IMR-90 (cell line): ENCODE measurements at regions not wholly inside any gene's neighbourhood (a gene's known extent, or its start where the extent isn't known, plus 50 kb on each side); places are given as distances from the start of the nearest gene placed in this dataset.

ENCODE experiments used
- ATAC-seq: fragments of 200-7000 bp; cut with Tn5 transposase; 2 replicates; pipeline ENCODE4 v1.9.1; 2020; ENCODE audit warnings: low read depth, mild to moderate bottlenecking, moderate library complexity
- BruUV-seq: library from RNA; stranded (reverse); fragments of 400-500 nt; replicated peaks from 2 replicates; lab custom pipeline; 2021; lab: Mats Ljungman, UMichigan
- CTCF ChIA-PET: fragments of 300-600 bp; formaldehyde crosslinking; extraction: SDS; loops from one replicate; lab custom pipeline; 2021; ENCODE audit warnings: antibody characterized with exemption; lab: Yijun Ruan, JAX
- POLR2A ChIA-PET: fragments of 300-600 bp; sonication (Branson Sonifier 250); formaldehyde crosslinking; loops from one replicate; lab custom pipeline; 2022; ENCODE audit warnings: antibody characterized with exemption; ENCODE audit not compliant: unreplicated experiment; lab: Charles Lee
- DNase-seq: peaks from one replicate; pipeline ENCODE4 v3.0.0; 2013
- H2AFZ ChIP-seq: replicated peaks from 2 replicates; pipeline ENCODE3; 2013; ENCODE audit warnings: low read length, mild to moderate bottlenecking; ENCODE audit not compliant: poor library complexity
- H2AK5ac ChIP-seq: 2 replicates; pipeline ENCODE4 v1.6.1; 2013; ENCODE audit warnings: low read depth, low read length, inconsistent platforms
- H2AK9ac ChIP-seq: replicated peaks from 2 replicates; pipeline ENCODE3; 2013; ENCODE audit warnings: mild to moderate bottlenecking, low read depth, low read length, moderate library complexity; ENCODE audit not compliant: poor library complexity
- H2BK120ac ChIP-seq: 2 replicates; pipeline ENCODE4 v1.6.1; 2013; ENCODE audit warnings: low read depth, low read length, inconsistent platforms
- H2BK15ac ChIP-seq: 3 replicates; pipeline ENCODE4 v1.6.1; 2013; ENCODE audit warnings: low read depth, low read length, inconsistent platforms
- H2BK20ac ChIP-seq: 2 replicates; pipeline ENCODE4 v1.6.1; 2013; ENCODE audit warnings: low read depth, mild to moderate bottlenecking, inconsistent platforms, low read length, moderate library complexity
- H2BK5ac ChIP-seq: 2 replicates; pipeline ENCODE4 v1.6.1; 2013; ENCODE audit warnings: mild to moderate bottlenecking, low read depth, low read length, inconsistent platforms; ENCODE audit not compliant: poor library complexity, severe bottlenecking
- H3K14ac ChIP-seq: replicated peaks from 2 replicates; pipeline ENCODE4 v1.6.1; 2013; ENCODE audit warnings: low read depth, low read length, inconsistent platforms
- H3K18ac ChIP-seq: 2 replicates; pipeline ENCODE4 v1.6.1; 2013; ENCODE audit warnings: low read depth, low read length, control low read depth
- H3K23ac ChIP-seq: 2 replicates; pipeline ENCODE4 v1.6.1; 2013; ENCODE audit warnings: low read depth, low read length, inconsistent platforms
- H3K27ac ChIP-seq: 2 replicates; pipeline ENCODE4 v1.5.1; 2013; ENCODE audit warnings: mild to moderate bottlenecking, control low read depth, low read length; ENCODE audit not compliant: insufficient read depth
- H3K27me3 ChIP-seq: 2 replicates; pipeline ENCODE4 v1.6.1; 2013; ENCODE audit warnings: low read length; ENCODE audit not compliant: control insufficient read depth, insufficient read depth
- H3K36me3 ChIP-seq: 2 replicates; pipeline ENCODE4 v1.6.1; 2013; ENCODE audit warnings: low read length, mixed read lengths; ENCODE audit not compliant: control insufficient read depth, insufficient read depth
- H3K4ac ChIP-seq: 2 replicates; pipeline ENCODE4 v1.6.1; 2013; ENCODE audit warnings: low read depth, low read length, inconsistent platforms
- H3K4me1 ChIP-seq: 2 replicates; pipeline ENCODE4 v1.6.1; 2013; ENCODE audit warnings: low read length, mixed read lengths; ENCODE audit not compliant: control insufficient read depth, insufficient read depth
- H3K4me2 ChIP-seq: 2 replicates; pipeline ENCODE4 v1.6.1; 2013; ENCODE audit warnings: low read depth, mild to moderate bottlenecking, control low read depth, low read length, moderate library complexity
- H3K4me3 ChIP-seq: 2 replicates; pipeline ENCODE4 v1.5.1; 2013; ENCODE audit warnings: low read depth, mild to moderate bottlenecking, control low read depth, low read length, moderate library complexity; ENCODE audit not compliant: insufficient read depth
- H3K56ac ChIP-seq: 2 replicates; pipeline ENCODE4 v1.6.1; 2013; ENCODE audit warnings: low read length, inconsistent platforms; ENCODE audit not compliant: insufficient read depth; ENCODE audit errors: extremely low read depth
- H3K79me1 ChIP-seq, 2 experiments: 2 replicates each; pipeline ENCODE4 v1.6.1; 2013; ENCODE audit warnings: low read length in 2 of 2, inconsistent platforms in 1 of 2, low read depth in 1 of 2
- H3K9ac ChIP-seq: 2 replicates; pipeline ENCODE4 v1.6.1; 2013; ENCODE audit warnings: low read depth, low read length, control low read depth
- H3K9me1 ChIP-seq: 2 replicates; pipeline ENCODE4 v1.6.1; 2013; ENCODE audit warnings: low read length, inconsistent platforms; ENCODE audit not compliant: insufficient read depth
- H3K9me3 ChIP-seq: 2 replicates; pipeline ENCODE4 v1.6.1; 2013; ENCODE audit warnings: low read length; ENCODE audit not compliant: control insufficient read depth, insufficient read depth
- H4K20me1 ChIP-seq: 2 replicates; pipeline ENCODE4 v1.6.1; 2013; ENCODE audit warnings: low read length, inconsistent platforms; ENCODE audit not compliant: insufficient read depth
- H4K5ac ChIP-seq: 2 replicates; pipeline ENCODE4 v1.6.1; 2013; ENCODE audit warnings: mild to moderate bottlenecking, low read depth, low read length, control low read depth
- H4K8ac ChIP-seq, 2 experiments: 2 replicates each; pipeline ENCODE4 v1.6.1; 2013; ENCODE audit warnings: low read depth in 2 of 2, low read length in 2 of 2, control low read depth in 1 of 2, inconsistent platforms in 1 of 2
- H4K91ac ChIP-seq: 2 replicates; pipeline ENCODE4 v1.6.1; 2013; ENCODE audit warnings: low read depth, low read length, inconsistent platforms; ENCODE audit not compliant: insufficient read depth
- FOS ChIP-seq: fragments of 150-350 bp; IDR thresholded peaks from 2 replicates; pipeline ENCODE4 v1.6.1; 2016; ENCODE audit warnings: low read depth, low read length
- MAFK ChIP-seq: IDR thresholded peaks from 2 replicates; pipeline ENCODE4 v1.6.1; 2012; ENCODE audit warnings: low read depth, low read length, improper control_type of control experiment
- MAZ ChIP-seq: IDR thresholded peaks from 2 replicates; pipeline ENCODE4 v1.6.1; 2012; ENCODE audit warnings: low read depth, mild to moderate bottlenecking, low read length, improper control_type of control experiment, moderate library complexity, borderline replicate concordance
- NFE2L2 ChIP-seq: fragments of 150-350 bp; IDR thresholded peaks from 2 replicates; pipeline ENCODE4 v1.6.1; 2016; ENCODE audit warnings: low read depth, mild to moderate bottlenecking, low read length
- RAD21 ChIP-seq: IDR thresholded peaks from 2 replicates; pipeline ENCODE4 v1.6.1; 2012; ENCODE audit warnings: low read length, improper control_type of control experiment
- RCOR1 ChIP-seq: IDR thresholded peaks from 2 replicates; pipeline ENCODE4 v1.6.1; 2012; ENCODE audit warnings: mild to moderate bottlenecking, low read length, improper control_type of control experiment; ENCODE audit not compliant: insufficient replicate concordance
- SMC3 ChIP-seq: fragments of 150-350 bp; IDR thresholded peaks from 2 replicates; pipeline ENCODE4 v1.6.1; 2016; ENCODE audit warnings: low read depth, mild to moderate bottlenecking, antibody characterized with exemption, low read length, moderate library complexity
- WGBS, 2 experiments: methylation state at CpG; one replicate each; pipeline versions ENCODE4 v1.1.5 to v1.1.7; 2013; ENCODE audit warnings: missing lambda C conversion rate in 2 of 2; ENCODE audit not compliant: insufficient read length in 1 of 2; ENCODE audit errors: extremely low coverage in 2 of 2; 5-methylcytosine and 5-hydroxymethylcytosine counted together
- dilution Hi-C: fragments of 300-500 bp; cut with HindIII; formaldehyde crosslinking; loops from one replicate; pipeline ENCODE4 v1.14.3; 2018; ENCODE audit warnings: low sequenced_read_pairs; ENCODE audit not compliant: unreplicated experiment
- in situ Hi-C: fragments of 300-500 bp; cut with MboI; formaldehyde crosslinking; loops from 3 replicates; pipeline ENCODE4 v1.14.3; 2019; ENCODE audit warnings: low sequenced_read_pairs, inconsistent platforms, mixed read lengths
- intact Hi-C: fragments of 100-400 bp; cut with micrococcal nuclease; formaldehyde crosslinking; loops from 2 replicates; pipeline ENCODE4 v1.10.0; 2022
- TF ChIP-seq, protein P1 (sequence below): fragments of 150-350 bp; IDR thresholded peaks from 2 replicates; pipeline ENCODE4 v1.6.1; 2017; ENCODE audit warnings: mild to moderate bottlenecking, antibody characterized with exemption, low read length, low read depth

DNA sequence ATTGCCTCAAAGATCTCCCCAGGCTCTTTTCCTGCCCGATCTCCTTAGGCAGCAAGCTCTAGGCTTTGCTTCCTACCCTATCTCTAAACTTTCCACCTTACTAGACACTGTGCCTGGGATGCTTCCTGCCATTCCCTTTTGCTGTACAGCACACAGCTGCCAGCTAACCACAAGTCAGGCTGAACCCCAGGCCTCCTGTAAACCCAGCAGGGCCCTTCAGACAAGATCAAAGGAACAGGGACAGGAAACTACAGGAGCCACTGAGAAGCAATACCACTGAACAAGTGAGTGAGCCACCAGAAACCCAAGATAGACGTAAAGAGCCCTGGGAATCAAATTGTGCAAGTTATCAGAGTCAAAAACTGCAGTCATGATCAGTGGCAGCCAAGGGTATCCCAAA is 180.7 kb downstream of the SUCLG1 start:
- H3K18ac ChIP-seq, result no peak overlapping the region
- no peak overlapping the region for H2BK20ac ChIP-seq
- H4K20me1 ChIP-seq, result no peaks in the 10 kb centered on the region
- DNase-seq (no peak), ATAC-seq (no peak)
- no peak overlapping the region for H2AFZ ChIP-seq
- in situ Hi-C loops, result no loop called here
- no peak overlapping the region for H3K4me3 ChIP-seq
- H3K14ac ChIP-seq, result no peak overlapping the region
- H3K4me1 ChIP-seq, result no peaks in the 10 kb centered on the region
- ChIA-PET CTCF (no interaction called here), POLR2A (no interaction called here)
- dilution Hi-C loops, result no loop called here
- no peak overlapping the region for H2AK5ac ChIP-seq
- H3K9me3 ChIP-seq, result no peaks in the 10 kb centered on the region
- no peak overlapping the region for H2BK15ac ChIP-seq
- no peak overlapping the region for H2AK9ac ChIP-seq
- BruUV-seq, result no TSS peak
- H3K23ac ChIP-seq, result no peak overlapping the region
- no peaks in the 10 kb centered on the region for H3K27me3 ChIP-seq
- no peak overlapping the region for H3K4me2 ChIP-seq
- no peak overlapping the region for H4K91ac ChIP-seq
- no peaks in the 10 kb centered on the region for H3K79me1 ChIP-seq
- H2BK120ac ChIP-seq, result no peak overlapping the region
- H3K9me1 ChIP-seq, result no peaks in the 10 kb centered on the region
- no peak overlapping the region for H4K5ac ChIP-seq
- H3K36me3 ChIP-seq, result no peaks in the 10 kb centered on the region
- no peak overlapping the region for H3K56ac ChIP-seq
- no peak overlapping the region for H4K8ac ChIP-seq
- TF ChIP-seq MAZ, result no peak
- TF ChIP-seq FOS, result no peak
- TF ChIP-seq RAD21, result no peak
- TF ChIP-seq SMC3, result no peak
- no peak for TF ChIP-seq MAFK
- TF ChIP-seq, protein P1, sequence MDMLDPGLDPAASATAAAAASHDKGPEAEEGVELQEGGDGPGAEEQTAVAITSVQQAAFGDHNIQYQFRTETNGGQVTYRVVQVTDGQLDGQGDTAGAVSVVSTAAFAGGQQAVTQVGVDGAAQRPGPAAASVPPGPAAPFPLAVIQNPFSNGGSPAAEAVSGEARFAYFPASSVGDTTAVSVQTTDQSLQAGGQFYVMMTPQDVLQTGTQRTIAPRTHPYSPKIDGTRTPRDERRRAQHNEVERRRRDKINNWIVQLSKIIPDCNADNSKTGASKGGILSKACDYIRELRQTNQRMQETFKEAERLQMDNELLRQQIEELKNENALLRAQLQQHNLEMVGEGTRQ, result no peak
- no peak for TF ChIP-seq RCOR1
- TF ChIP-seq NFE2L2, result no peak
- intact Hi-C loops, result no loop called here
- H3K27ac ChIP-seq, result no peak overlapping the region
- H2BK5ac ChIP-seq, result no peak overlapping the region
- no peak overlapping the region for H3K9ac ChIP-seq
- WGBS, 2 experiments, result 47% methylated on average over 2 of the region's 2 CpGs; no CpG with 5 or more reads in 1 of the 2 experiments
- H3K4ac ChIP-seq, result no peak overlapping the region
